Mesendoderm (in vitro differentiated cells): ENCODE measurements at regions not wholly inside any gene's neighbourhood (a gene's known extent, or its start where the extent isn't known, plus 50 kb on each side); places are given as distances from the start of the nearest gene placed in this dataset.

ENCODE experiments used
- DNase-seq: peaks from one replicate; pipeline ENCODE4 v3.0.0; 2013
- H2AK5ac ChIP-seq: 2 replicates; pipeline ENCODE4 v1.6.1; 2013; ENCODE audit warnings: low read length, inconsistent platforms
- H2BK120ac ChIP-seq: 2 replicates; pipeline ENCODE4 v1.6.1; 2013; ENCODE audit warnings: low read depth, mild to moderate bottlenecking, low read length, moderate library complexity, mixed read lengths
- H2BK15ac ChIP-seq: replicated peaks from 2 replicates; pipeline ENCODE4 v1.6.1; 2013; ENCODE audit warnings: low read depth, mild to moderate bottlenecking, moderate library complexity
- H2BK5ac ChIP-seq: 2 replicates; pipeline ENCODE4 v1.6.1; 2013; ENCODE audit warnings: low read length, inconsistent platforms
- H3K18ac ChIP-seq: 2 replicates; pipeline ENCODE4 v1.6.1; 2013; ENCODE audit warnings: mild to moderate bottlenecking, low read length, mixed read lengths
- H3K23ac ChIP-seq: one replicate; pipeline ENCODE4 v1.6.1; 2013; ENCODE audit warnings: low read length
- H3K27ac ChIP-seq: 2 replicates; pipeline ENCODE4 v1.5.1; 2013; ENCODE audit warnings: low read depth, mild to moderate bottlenecking, inconsistent platforms, low read length, moderate library complexity
- H3K27me3 ChIP-seq: 2 replicates; pipeline ENCODE4 v1.6.1; 2013; ENCODE audit warnings: low read length, control low read depth, mild to moderate bottlenecking, inconsistent platforms; ENCODE audit not compliant: insufficient read depth, poor library complexity
- H3K36me3 ChIP-seq: 2 replicates; pipeline ENCODE4 v1.6.1; 2013; ENCODE audit warnings: low read length, inconsistent platforms; ENCODE audit not compliant: control insufficient read depth, insufficient read depth
- H3K4ac ChIP-seq: one replicate; pipeline ENCODE4 v1.6.1; 2013; ENCODE audit warnings: low read depth, mild to moderate bottlenecking, low read length, moderate library complexity
- H3K4me1 ChIP-seq: 2 replicates; pipeline ENCODE4 v1.6.1; 2013; ENCODE audit warnings: low read depth, low read length, inconsistent platforms; ENCODE audit not compliant: control insufficient read depth
- H3K4me2 ChIP-seq: 2 replicates; pipeline ENCODE4 v1.6.1; 2013; ENCODE audit warnings: low read length
- H3K4me3 ChIP-seq: 2 replicates; pipeline ENCODE4 v1.5.1; 2013; ENCODE audit warnings: mild to moderate bottlenecking, low read length
- H3K56ac ChIP-seq: one replicate; pipeline ENCODE4 v1.6.1; 2013; ENCODE audit warnings: low read length
- H3K79me1 ChIP-seq: 2 replicates; pipeline ENCODE4 v1.6.1; 2013; ENCODE audit warnings: low read length, inconsistent platforms
- H3K79me2 ChIP-seq: 2 replicates; pipeline ENCODE4 v1.6.1; 2013; ENCODE audit warnings: mild to moderate bottlenecking, low read length; ENCODE audit not compliant: control insufficient read depth, insufficient read depth
- H3K9ac ChIP-seq: 2 replicates; pipeline ENCODE4 v1.6.1; 2013; ENCODE audit warnings: low read length, inconsistent platforms
- H4K5ac ChIP-seq: one replicate; pipeline ENCODE4 v1.6.1; 2013; ENCODE audit warnings: low read length
- H4K8ac ChIP-seq: one replicate; pipeline ENCODE4 v1.6.1; 2013; ENCODE audit warnings: low read depth, mild to moderate bottlenecking, control low read depth, low read length, moderate library complexity
- WGBS: extraction: QIAGEN DNeasy Blood & Tissue Kit; methylation state at CpG from one replicate; pipeline ENCODE4 v1.1.7; 2013; ENCODE audit warnings: low lambda C conversion rate, missing lambda C conversion rate; ENCODE audit not compliant: insufficient coverage; ENCODE audit errors: extremely low coverage; 5-methylcytosine and 5-hydroxymethylcytosine counted together

- Histone ChIP-seq H3K9ac (no peak overlapping the region), H4K8ac (no peak overlapping the region), H3K27ac (no peak overlapping the region), H3K4me1 (no peaks in the 10 kb centered on the region), H2BK120ac (no peak overlapping the region), H3K4me3 (no peak overlapping the region), H3K18ac (no peak overlapping the region), H3K79me1 (no peaks in the 10 kb centered on the region), H3K79me2 (no peaks in the 10 kb centered on the region), H3K4me2 (no peak overlapping the region), H3K36me3 (no peaks in the 10 kb centered on the region), H2BK15ac (no peak overlapping the region), H3K56ac (no peak overlapping the region), H2AK5ac (no peak overlapping the region), H2BK5ac (no peak overlapping the region), H4K5ac (no peak overlapping the region), H3K4ac (no peak overlapping the region), H3K27me3 (no peaks in the 10 kb centered on the region), H3K23ac (no peak overlapping the region)
- DNase-seq, result no peak
- WGBS, result no CpG with 5 or more reads among the region's 1 CpG
These were observed 1145.1 kb upstream of the POU3F4 start for GRCh38 chrX:82362990-82363389.

- Histone ChIP-seq H3K27ac (no peak overlapping the region), H3K4me2 (no peak overlapping the region), H4K5ac (no peak overlapping the region), H3K4me1 (no peaks in the 10 kb centered on the region), H2AK5ac (no peak overlapping the region), H2BK15ac (no peak overlapping the region), H3K18ac (no peak overlapping the region), H3K79me1 (no peaks in the 10 kb centered on the region), H2BK5ac (no peak overlapping the region), H3K23ac (no peak overlapping the region), H3K27me3 (no peaks in the 10 kb centered on the region), H3K4me3 (no peak overlapping the region), H3K56ac (no peak overlapping the region), H3K36me3 (no peaks in the 10 kb centered on the region), H4K8ac (no peak overlapping the region), H3K9ac (no peak overlapping the region), H2BK120ac (no peak overlapping the region), H3K4ac (no peak overlapping the region), H3K79me2 (no peaks in the 10 kb centered on the region)
- no peak for DNase-seq
- no CpG with 5 or more reads among the region's 3 CpGs for WGBS
These were observed 1137.0 kb upstream of the POU3F4 start for GRCh38 chrX:82370978-82371646.

GRCh38 chrX:82384401-82384800, 1123.7 kb upstream of the POU3F4 start:
- Histone ChIP-seq H2BK15ac (no peak overlapping the region), H3K4me2 (no peak overlapping the region), H2BK5ac (no peak overlapping the region), H3K27ac (no peak overlapping the region), H3K79me2 (no peaks in the 10 kb centered on the region), H3K36me3 (no peaks in the 10 kb centered on the region), H4K8ac (no peak overlapping the region), H3K4me1 (no peaks in the 10 kb centered on the region), H3K27me3 (no peaks in the 10 kb centered on the region), H2AK5ac (no peak overlapping the region), H2BK120ac (no peak overlapping the region), H3K4me3 (no peak overlapping the region), H3K56ac (no peak overlapping the region), H3K4ac (no peak overlapping the region), H3K9ac (no peak overlapping the region), H4K5ac (no peak overlapping the region), H3K18ac (no peak overlapping the region), H3K79me1 (no peaks in the 10 kb centered on the region), H3K23ac (no peak overlapping the region)
- WGBS, result no CpG with 5 or more reads among the region's 3 CpGs
- no peak for DNase-seq

- Histone ChIP-seq H3K4me3 (no peak overlapping the region), H3K36me3 (no peaks in the 10 kb centered on the region), H3K4me2 (no peak overlapping the region), H3K9ac (no peak overlapping the region), H2AK5ac (no peak overlapping the region), H4K8ac (no peak overlapping the region), H3K79me1 (no peaks in the 10 kb centered on the region), H3K27ac (no peak overlapping the region), H3K27me3 (no peaks in the 10 kb centered on the region), H2BK120ac (no peak overlapping the region), H2BK5ac (no peak overlapping the region), H3K79me2 (no peaks in the 10 kb centered on the region), H3K4me1 (no peaks in the 10 kb centered on the region), H3K56ac (no peak overlapping the region), H3K4ac (no peak overlapping the region), H3K23ac (no peak overlapping the region), H3K18ac (no peak overlapping the region), H2BK15ac (no peak overlapping the region), H4K5ac (no peak overlapping the region)
- no CpG with 5 or more reads among the region's 2 CpGs for WGBS
- peak; percentile 46 for DNase-seq
These were observed 1095.2 kb upstream of the POU3F4 start for GRCh38 chrX:82412858-82413257.

DNA sequence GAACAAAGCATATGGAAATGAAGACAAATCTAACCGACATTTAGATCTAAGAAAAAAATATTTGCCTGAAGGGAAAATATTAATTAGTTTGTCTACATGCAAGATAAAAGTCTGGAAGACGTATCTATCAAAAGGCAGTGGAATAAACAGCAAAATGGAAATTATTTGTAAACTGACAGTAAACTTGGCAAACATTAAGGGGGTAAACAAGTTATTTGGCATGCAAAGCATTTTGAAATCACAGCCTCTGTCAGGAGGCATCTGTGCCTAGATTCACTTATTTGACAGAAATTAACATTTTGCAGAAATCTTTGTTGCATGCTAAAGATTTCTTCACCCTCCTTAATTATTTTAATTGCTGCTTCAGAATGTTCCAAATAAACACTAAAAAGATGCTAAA, 1065.8 kb upstream of the POU3F4 start:
- Histone ChIP-seq H3K4me3 (no peak overlapping the region), H3K56ac (no peak overlapping the region), H3K79me2 (no peaks in the 10 kb centered on the region), H3K18ac (no peak overlapping the region), H2BK5ac (no peak overlapping the region), H2AK5ac (no peak overlapping the region), H3K4ac (no peak overlapping the region), H3K4me2 (no peak overlapping the region), H4K8ac (no peak overlapping the region), H3K79me1 (no peaks in the 10 kb centered on the region), H3K27ac (no peak overlapping the region), H2BK120ac (no peak overlapping the region), H3K4me1 (no peaks in the 10 kb centered on the region), H4K5ac (no peak overlapping the region), H3K23ac (no peak overlapping the region), H2BK15ac (no peak overlapping the region), H3K27me3 (no peaks in the 10 kb centered on the region), H3K36me3 (no peaks in the 10 kb centered on the region), H3K9ac (no peak overlapping the region)
- DNase-seq, result no peak
- WGBS, result no CpG with 5 or more reads among the region's 2 CpGs

DNA sequence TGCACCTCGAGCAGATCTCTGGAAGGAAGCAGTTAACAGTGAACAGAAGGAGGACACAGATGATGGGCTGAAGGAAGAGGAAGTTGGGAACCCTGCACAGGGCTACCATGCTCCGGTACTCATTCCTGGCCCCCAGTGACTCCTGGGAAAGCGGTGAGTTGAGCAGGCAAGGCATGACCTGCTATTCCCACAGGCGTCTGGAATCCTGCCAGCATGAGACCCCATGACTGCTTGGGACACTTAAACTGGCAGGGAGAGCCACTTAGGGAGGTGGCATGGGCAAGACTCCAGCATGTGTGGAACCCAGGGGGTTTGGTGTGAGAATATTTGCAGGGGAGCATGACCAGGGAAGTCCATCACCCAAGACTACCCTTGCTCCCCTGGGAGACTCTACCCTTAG, 1056.4 kb upstream of the POU3F4 start:
- no CpG with 5 or more reads among the region's 4 CpGs for WGBS
- no peak overlapping the region for H2AK5ac ChIP-seq
- H3K56ac ChIP-seq, result no peak overlapping the region

More for the DNA sequence above, 1056.4 kb upstream of the POU3F4 start:
- no peak for DNase-seq
- H3K27me3 ChIP-seq, result no peaks in the 10 kb centered on the region
- H3K23ac ChIP-seq, result no peak overlapping the region
- no peak overlapping the region for H2BK15ac ChIP-seq
- no peaks in the 10 kb centered on the region for H3K36me3 ChIP-seq
- H3K4ac ChIP-seq, result no peak overlapping the region
- H3K9ac ChIP-seq, result no peak overlapping the region
- no peak overlapping the region for H4K5ac ChIP-seq
- no peak overlapping the region for H3K18ac ChIP-seq
- H3K4me1 ChIP-seq, result no peaks in the 10 kb centered on the region
- no peak overlapping the region for H4K8ac ChIP-seq
- no peak overlapping the region for H2BK5ac ChIP-seq
- no peak overlapping the region for H3K4me2 ChIP-seq
- no peaks in the 10 kb centered on the region for H3K79me1 ChIP-seq
- H3K4me3 ChIP-seq, result no peak overlapping the region
- H3K79me2 ChIP-seq, result no peaks in the 10 kb centered on the region
- no peak overlapping the region for H3K27ac ChIP-seq
- H2BK120ac ChIP-seq, result no peak overlapping the region
